Ishikawa (cell line): ENCODE measurements at regions not wholly inside any gene's neighbourhood (a gene's known extent, or its start where the extent isn't known, plus 50 kb on each side); places are given as distances from the start of the nearest gene placed in this dataset.

Source experiments
- EGR1 ChIP-seq: IDR thresholded peaks from 2 replicates; pipeline ENCODE4 v1.6.1; 2012
- FOXM1 ChIP-seq: IDR thresholded peaks from 2 replicates; pipeline ENCODE4 v1.6.1; 2012; ENCODE audit warnings: low read depth, borderline replicate concordance
- NFIC ChIP-seq: IDR thresholded peaks from 2 replicates; pipeline ENCODE4 v1.6.1; 2012
- RAD21 ChIP-seq: IDR thresholded peaks from 2 replicates; pipeline ENCODE4 v1.6.1; 2012; ENCODE audit warnings: low read depth
- TAF1 ChIP-seq: IDR thresholded peaks from 2 replicates; pipeline ENCODE4 v1.6.1; 2012; ENCODE audit warnings: low read depth, mild to moderate bottlenecking
- TCF12 ChIP-seq: IDR thresholded peaks from 2 replicates; pipeline ENCODE4 v1.6.1; 2012; ENCODE audit warnings: low read depth
- YY1 ChIP-seq: IDR thresholded peaks from 2 replicates; pipeline ENCODE4 v1.6.1; 2012; ENCODE audit warnings: low read depth
- ZBTB7A ChIP-seq: IDR thresholded peaks from 2 replicates; pipeline ENCODE4 v1.6.1; 2012; ENCODE audit warnings: low read depth
- TF ChIP-seq, protein P1 (sequence below): IDR thresholded peaks from 2 replicates; pipeline ENCODE4 v1.6.1; 2012
- TF ChIP-seq, protein P2 (sequence below): IDR thresholded peaks from 2 replicates; pipeline ENCODE4 v1.6.1; 2012

DNA sequence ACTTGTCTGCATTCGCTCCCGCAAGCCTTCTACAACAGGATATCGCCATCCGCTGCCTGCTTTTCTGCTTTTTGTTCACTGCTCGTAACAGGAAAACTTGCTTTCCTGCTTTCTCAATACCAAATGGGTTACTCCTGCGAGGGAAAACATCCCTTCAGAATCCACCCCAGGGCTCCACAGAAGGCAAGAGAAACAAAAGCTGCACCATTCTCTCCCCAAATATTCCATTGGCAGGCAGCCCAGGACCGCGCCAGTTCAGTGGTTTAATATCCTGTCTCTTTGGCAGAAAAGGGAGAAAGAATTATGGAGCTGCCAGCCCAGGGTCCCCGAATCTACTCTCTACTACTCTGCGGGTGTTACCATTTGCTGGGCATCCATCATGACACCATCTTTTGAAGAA lies 84.7 kb upstream of the DOCK9 start:
- TF ChIP-seq, protein P1, sequence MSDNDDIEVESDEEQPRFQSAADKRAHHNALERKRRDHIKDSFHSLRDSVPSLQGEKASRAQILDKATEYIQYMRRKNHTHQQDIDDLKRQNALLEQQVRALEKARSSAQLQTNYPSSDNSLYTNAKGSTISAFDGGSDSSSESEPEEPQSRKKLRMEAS, result peak; percentile 23; the same call in 1 of the 2 replicates
- TF ChIP-seq YY1 (peak; percentile 32; the same call in 1 of the 2 replicates), NFIC (peak; percentile 92), FOXM1 (0 out of 2 replicates have a peak, but pooled peaks have one; percentile 47), TAF1 (no peak), RAD21 (no peak), EGR1 (no peak), TCF12 (peak; percentile 74; the same call in 1 of the 2 replicates), ZBTB7A (no peak)
- TF ChIP-seq, protein P2, sequence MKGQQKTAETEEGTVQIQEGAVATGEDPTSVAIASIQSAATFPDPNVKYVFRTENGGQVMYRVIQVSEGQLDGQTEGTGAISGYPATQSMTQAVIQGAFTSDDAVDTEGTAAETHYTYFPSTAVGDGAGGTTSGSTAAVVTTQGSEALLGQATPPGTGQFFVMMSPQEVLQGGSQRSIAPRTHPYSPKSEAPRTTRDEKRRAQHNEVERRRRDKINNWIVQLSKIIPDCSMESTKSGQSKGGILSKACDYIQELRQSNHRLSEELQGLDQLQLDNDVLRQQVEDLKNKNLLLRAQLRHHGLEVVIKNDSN, result no peak
